ENCODE measurements at regions not wholly inside any gene's neighbourhood (a gene's known extent, or its start where the extent isn't known, plus 50 kb on each side); places are given as distances from the start of the nearest gene placed in this dataset.

- no peak for TF ChIP-seq CTCF (IDR thresholded peaks at IDR 0.05)
- no peak for DNase-seq
- peaks cover 3 to 5% of the 10 kb centered on the region in 2 donors for H3K9me3 Mint-ChIP-seq
- no peaks in the 10 kb centered on the region for H3K4me1 Mint-ChIP-seq
- no peaks in the 10 kb centered on the region for H3K9me3 ChIP-seq (ENCODE audit: control insufficient read depth, insufficient read depth, low read length)
- ATAC-seq, result no peak
- no peaks in the 10 kb centered on the region for H3K36me3 ChIP-seq (ENCODE audit: control insufficient read depth, insufficient read depth, low read length)
- H3K36me3 Mint-ChIP-seq, result no peaks in the 10 kb centered on the region
- no peaks in the 10 kb centered on the region for H3K4me1 ChIP-seq (ENCODE audit: control insufficient read depth, insufficient read depth, low read length)
- H3K4me3 ChIP-seq (ENCODE audit: low read length), result no peak overlapping the region
- no peak overlapping the region for H3K27ac ChIP-seq (ENCODE audit: low read length)
- no peaks in the 10 kb centered on the region for H3K27me3 Mint-ChIP-seq (ENCODE audit: low read depth in 2 of 2)
- WGBS (ENCODE audit: insufficient coverage), result no CpG with 5 or more reads among the region's 3 CpGs
- no peak overlapping the region for H3K27ac Mint-ChIP-seq
- no peak overlapping the region for H3K4me3 Mint-ChIP-seq
- no peaks in the 10 kb centered on the region for H3K27me3 ChIP-seq (ENCODE audit: control insufficient read depth, insufficient read depth, low read length)
- intact Hi-C loops (cut with micrococcal nuclease), result no loop called here
Measured at GRCh38 chr6:81942067-81942370, 189.5 kb upstream of the TENT5A start.

GRCh38 chr6:81940451-81940985 is 188.0 kb upstream of the TENT5A start:
- H3K9me3 ChIP-seq (ENCODE audit: control insufficient read depth, insufficient read depth, low read length), result no peaks in the 10 kb centered on the region
- H3K9me3 Mint-ChIP-seq, result peaks cover 5 to 6% of the 10 kb centered on the region in 2 donors
- H3K4me1 ChIP-seq (ENCODE audit: control insufficient read depth, insufficient read depth, low read length), result no peaks in the 10 kb centered on the region
- no peaks in the 10 kb centered on the region for H3K27me3 ChIP-seq (ENCODE audit: control insufficient read depth, insufficient read depth, low read length)
- H3K4me3 ChIP-seq (ENCODE audit: low read length), result no peak overlapping the region
- H3K4me1 Mint-ChIP-seq, result no peaks in the 10 kb centered on the region
- no peak overlapping the region for H3K4me3 Mint-ChIP-seq
- WGBS (ENCODE audit: insufficient coverage), result no CpG with 5 or more reads among the region's 1 CpG
- no peak for ATAC-seq
- no peak overlapping the region for H3K27ac ChIP-seq (ENCODE audit: low read length)
- no peak for TF ChIP-seq CTCF (IDR thresholded peaks at IDR 0.05)
- intact Hi-C loops (cut with micrococcal nuclease), result no loop called here
- no peak for DNase-seq
- no peaks in the 10 kb centered on the region for H3K36me3 ChIP-seq (ENCODE audit: control insufficient read depth, insufficient read depth, low read length)
- H3K36me3 Mint-ChIP-seq, result no peaks in the 10 kb centered on the region
- no peak overlapping the region for H3K27ac Mint-ChIP-seq
- no peaks in the 10 kb centered on the region for H3K27me3 Mint-ChIP-seq (ENCODE audit: low read depth in 2 of 2)

GRCh38 chr6:81939766-81940165 is 187.3 kb upstream of the TENT5A start:
- TF ChIP-seq CTCF (IDR thresholded peaks at IDR 0.05), result no peak
- Histone ChIP-seq H3K4me3 (ENCODE audit: low read length) (no peak overlapping the region), H3K4me1 (ENCODE audit: control insufficient read depth, insufficient read depth, low read length) (no peaks in the 10 kb centered on the region), H3K27me3 (ENCODE audit: control insufficient read depth, insufficient read depth, low read length) (no peaks in the 10 kb centered on the region), H3K27ac (ENCODE audit: low read length) (no peak overlapping the region), H3K36me3 (ENCODE audit: control insufficient read depth, insufficient read depth, low read length) (no peaks in the 10 kb centered on the region), H3K9me3 (ENCODE audit: control insufficient read depth, insufficient read depth, low read length) (no peaks in the 10 kb centered on the region)
- Mint-ChIP-seq H3K9me3 (peaks cover 2 to 6% of the 10 kb centered on the region in 2 donors), H3K27ac (no peak overlapping the region), H3K4me3 (no peak overlapping the region), H3K27me3 (ENCODE audit: low read depth in 2 of 2) (no peaks in the 10 kb centered on the region), H3K36me3 (no peaks in the 10 kb centered on the region), H3K4me1 (no peaks in the 10 kb centered on the region)
- WGBS (ENCODE audit: insufficient coverage), result 83% methylated on average over 3 of the region's 3 CpGs
- ATAC-seq (no peak), DNase-seq (no peak)
- intact Hi-C loops (cut with micrococcal nuclease), result no loop called here

GRCh38 chr6:81938991-81939732 is 186.7 kb upstream of the TENT5A start:
- no peak for ATAC-seq
- Histone ChIP-seq H3K27me3 (ENCODE audit: control insufficient read depth, insufficient read depth, low read length) (no peaks in the 10 kb centered on the region), H3K4me1 (ENCODE audit: control insufficient read depth, insufficient read depth, low read length) (no peaks in the 10 kb centered on the region), H3K27ac (ENCODE audit: low read length) (no peak overlapping the region), H3K4me3 (ENCODE audit: low read length) (no peak overlapping the region), H3K9me3 (ENCODE audit: control insufficient read depth, insufficient read depth, low read length) (no peaks in the 10 kb centered on the region), H3K36me3 (ENCODE audit: control insufficient read depth, insufficient read depth, low read length) (no peaks in the 10 kb centered on the region)
- Mint-ChIP-seq H3K9me3 (peaks cover 2 to 6% of the 10 kb centered on the region in 2 donors), H3K36me3 (no peaks in the 10 kb centered on the region), H3K4me3 (no peak overlapping the region), H3K4me1 (no peaks in the 10 kb centered on the region), H3K27ac (no peak overlapping the region), H3K27me3 (ENCODE audit: low read depth in 2 of 2) (no peaks in the 10 kb centered on the region)
- intact Hi-C loops (cut with micrococcal nuclease), result no loop called here
- no peak for TF ChIP-seq CTCF (IDR thresholded peaks at IDR 0.05)
- no peak for DNase-seq
- WGBS (ENCODE audit: insufficient coverage), result 85% methylated on average over 3 of the region's 3 CpGs
